Erythroblast (primary cell): ENCODE measurements at regions not wholly inside any gene's neighbourhood (a gene's known extent, or its start where the extent isn't known, plus 50 kb on each side); places are given as distances from the start of the nearest gene placed in this dataset.

ENCODE experiments used
- DNase-seq, 2 experiments: peaks; one replicate each; lab custom pipeline; 2025; lab: John Stamatoyannopoulos, UW
- GATA1 ChIP-seq: IDR thresholded peaks from 2 replicates; pipeline ENCODE4 v1.6.1; 2011; ENCODE audit warnings: low read depth, mild to moderate bottlenecking, control low read depth, low read length, moderate library complexity
- POLR2A ChIP-seq: IDR thresholded peaks from 2 replicates; pipeline ENCODE4 v1.6.1; 2011; ENCODE audit warnings: mild to moderate bottlenecking, low read length

DNA sequence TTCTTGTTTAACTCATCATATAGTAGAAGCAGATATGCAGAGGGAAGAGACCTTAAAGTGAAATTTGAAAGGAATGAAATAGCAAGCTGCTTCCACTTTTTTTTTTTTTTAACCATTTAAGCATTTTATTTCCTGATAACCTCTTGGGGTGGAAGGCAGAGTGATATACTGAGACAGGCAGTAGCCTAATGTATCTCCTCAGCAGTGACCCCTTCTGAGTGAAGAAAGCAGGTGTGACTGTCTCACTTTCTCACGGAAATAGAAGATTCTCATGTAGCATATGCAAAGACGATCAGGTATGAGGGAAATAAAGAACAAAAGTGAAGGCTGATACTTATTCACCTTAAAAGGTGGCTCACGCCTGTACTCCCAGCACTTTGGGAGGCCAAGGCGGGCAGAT, 187.1 kb upstream of the STXBP5 start:
- no peak for TF ChIP-seq GATA1
- TF ChIP-seq POLR2A: no peak
- peak in 1 of 2 experiments; percentile 4 for DNase-seq

DNA sequence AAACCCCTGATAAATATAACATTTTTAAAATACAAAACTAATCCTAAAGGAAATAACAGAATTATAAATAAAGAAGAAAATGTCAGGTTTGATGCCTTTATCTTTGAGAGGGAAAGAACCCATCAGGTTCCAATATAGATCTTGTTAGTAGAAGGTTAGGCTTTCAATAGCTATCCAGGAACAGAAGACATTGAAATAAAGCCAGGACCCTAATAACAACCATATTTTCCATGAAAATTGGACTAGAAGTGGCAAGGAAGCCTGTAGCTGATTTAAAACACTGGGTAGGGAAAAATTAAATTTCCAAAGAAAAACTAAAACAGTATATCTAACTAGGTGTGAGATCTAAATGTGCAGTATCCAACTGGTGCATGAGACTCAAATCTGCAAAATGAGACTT, 185.2 kb upstream of the STXBP5 start:
- no peak for TF ChIP-seq GATA1
- TF ChIP-seq POLR2A: no peak
- DNase-seq: no peak

DNA sequence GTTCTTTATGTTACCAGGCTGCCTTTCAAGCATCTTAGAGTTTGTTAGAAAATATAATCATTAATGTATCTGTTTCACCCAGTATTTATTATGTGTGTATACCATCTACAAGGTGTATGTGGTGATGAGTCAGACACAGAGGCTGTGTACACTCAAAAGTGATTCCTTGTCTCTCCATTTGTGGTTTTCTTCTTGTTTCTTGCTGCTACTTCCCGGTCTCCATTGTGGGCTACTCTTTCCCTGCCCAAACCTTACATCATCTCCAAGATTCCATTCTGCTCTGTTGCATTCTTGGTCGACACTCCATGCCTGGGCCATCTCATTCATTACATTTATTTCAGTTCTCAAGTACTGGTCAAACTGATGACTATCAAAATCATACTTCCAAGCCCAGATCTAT, 182.2 kb upstream of the STXBP5 start:
- TF ChIP-seq POLR2A: no peak
- TF ChIP-seq GATA1: no peak
- no peak for DNase-seq

DNA sequence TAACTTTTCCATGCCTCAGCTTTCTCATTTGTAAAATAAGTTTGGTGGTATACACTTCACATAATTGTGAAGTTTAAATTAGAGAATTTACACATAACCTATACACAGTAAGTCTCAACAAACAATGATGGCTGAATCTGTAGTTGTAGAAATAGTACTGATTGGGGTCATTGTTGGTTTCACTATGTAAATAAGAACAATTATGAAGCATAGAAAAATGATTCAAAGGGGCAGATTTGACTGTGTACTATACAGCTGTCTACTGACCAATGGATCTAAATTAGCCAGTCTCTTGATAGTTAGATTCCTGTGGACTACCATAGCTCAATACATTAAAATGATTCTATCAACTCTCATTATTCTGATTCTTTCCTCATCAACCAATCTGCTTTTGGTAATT, 181.1 kb upstream of the STXBP5 start:
- no peak for TF ChIP-seq GATA1
- TF ChIP-seq POLR2A: no peak
- no peak for DNase-seq

DNA sequence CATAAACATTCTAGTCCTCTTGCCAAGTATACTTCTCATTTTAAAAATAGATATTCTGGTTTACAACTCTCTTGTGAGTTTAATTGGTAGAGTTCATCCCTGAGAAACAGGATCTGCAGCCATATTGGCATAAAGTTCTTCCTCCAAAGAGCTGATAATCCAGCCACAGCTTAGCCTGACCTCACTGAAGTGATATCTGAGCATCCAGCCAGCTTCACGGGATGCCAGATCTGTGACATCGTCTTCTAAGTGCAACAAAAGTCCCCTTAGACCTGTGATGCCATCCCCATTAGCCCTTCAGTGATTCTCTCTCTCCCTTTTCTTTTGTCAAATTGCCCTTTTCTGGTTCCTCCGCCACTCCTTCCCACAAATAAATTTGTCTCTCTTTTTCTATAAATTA, 180.6 kb upstream of the STXBP5 start:
- no peak for DNase-seq

GRCh38 chr6:147029923-147030322, 174.3 kb upstream of the STXBP5 start:
- no peak for DNase-seq
- TF ChIP-seq POLR2A: no peak
- no peak for TF ChIP-seq GATA1

More for the DNA sequence above, 180.6 kb upstream of the STXBP5 start:
- TF ChIP-seq POLR2A (no peak), GATA1 (no peak)

DNA sequence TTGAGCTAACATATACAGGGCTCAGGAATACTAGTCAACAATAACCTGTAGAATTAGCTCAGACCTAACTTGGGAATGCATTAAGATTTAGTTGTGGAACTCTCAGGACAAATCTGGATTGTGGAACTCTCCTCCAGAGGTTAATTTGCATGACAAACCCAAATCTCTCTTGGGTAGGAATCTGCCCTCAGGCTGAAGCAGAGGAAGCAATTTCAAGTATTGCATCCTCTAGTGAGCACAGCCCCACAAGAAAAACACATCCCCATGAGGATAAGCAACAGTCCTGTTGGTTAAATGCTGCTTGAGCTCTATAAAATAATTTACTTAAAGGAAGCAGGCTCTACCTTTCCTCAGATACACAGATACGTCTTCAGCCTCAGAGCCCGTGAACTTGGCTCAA, 170.9 kb upstream of the STXBP5 start:
- DNase-seq: no peak
- TF ChIP-seq POLR2A (no peak), GATA1 (no peak)

DNA sequence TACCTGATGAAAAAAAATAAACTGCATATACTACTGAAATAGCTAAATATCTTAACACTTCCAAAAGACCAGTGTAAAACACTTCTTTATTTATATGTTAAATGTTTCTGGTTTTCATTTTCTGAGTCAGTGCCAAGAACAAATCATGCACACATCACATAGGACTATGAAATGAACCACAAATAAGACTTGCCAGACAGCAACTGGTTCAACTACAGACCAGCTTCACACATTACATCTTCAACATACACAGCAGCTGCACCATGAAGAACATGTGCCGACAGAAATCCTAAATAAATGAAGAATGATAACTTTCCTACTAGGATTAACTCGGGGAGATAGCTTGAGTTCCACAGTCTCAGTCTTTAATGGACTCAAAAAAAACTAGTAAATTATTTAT, 168.3 kb upstream of the STXBP5 start:
- TF ChIP-seq GATA1 (no peak), POLR2A (no peak)
- DNase-seq: no peak

- no peak for TF ChIP-seq GATA1
- DNase-seq: no peak
These were observed 166.3 kb upstream of the STXBP5 start for GRCh38 chr6:147037881-147038280.

DNA sequence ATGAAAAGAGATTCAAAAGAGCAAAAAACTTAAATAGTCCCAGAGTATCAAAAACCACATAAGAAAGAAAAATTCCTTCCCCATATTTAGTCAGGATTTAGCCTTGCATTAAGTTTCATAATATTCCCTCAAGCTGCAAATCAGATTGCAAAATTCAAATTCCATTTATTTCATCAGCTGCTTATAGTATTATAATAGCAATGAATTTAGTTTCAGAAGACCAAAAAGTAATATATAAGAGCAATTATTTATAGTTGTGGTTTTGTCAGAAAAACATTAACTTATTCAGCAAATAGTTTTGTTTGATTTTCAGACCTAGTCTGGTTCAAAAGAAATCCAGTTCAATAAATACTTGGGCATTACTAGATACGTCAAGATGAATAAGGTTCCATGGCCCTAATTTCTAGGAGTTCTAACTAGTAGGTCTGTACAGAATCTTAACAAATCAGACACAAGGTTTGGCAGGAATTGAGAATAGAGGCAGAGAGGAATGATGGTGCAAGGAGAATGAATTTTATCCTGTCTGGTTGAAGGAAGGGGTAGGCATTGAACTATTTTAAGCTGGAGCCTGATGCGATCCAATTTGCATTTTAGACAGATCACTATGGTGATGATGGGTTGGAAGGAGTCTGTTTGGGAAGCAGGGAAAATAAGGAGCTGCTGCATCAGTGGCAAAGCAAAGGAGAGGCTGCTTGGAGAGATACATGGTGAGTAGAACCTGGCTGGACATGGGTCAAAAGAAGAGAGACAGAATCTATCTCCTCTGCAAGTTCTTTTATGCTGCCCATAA, 163.9 kb upstream of the STXBP5 start:
- no peak for TF ChIP-seq POLR2A
- no peak for TF ChIP-seq GATA1
- DNase-seq: no peak

DNA sequence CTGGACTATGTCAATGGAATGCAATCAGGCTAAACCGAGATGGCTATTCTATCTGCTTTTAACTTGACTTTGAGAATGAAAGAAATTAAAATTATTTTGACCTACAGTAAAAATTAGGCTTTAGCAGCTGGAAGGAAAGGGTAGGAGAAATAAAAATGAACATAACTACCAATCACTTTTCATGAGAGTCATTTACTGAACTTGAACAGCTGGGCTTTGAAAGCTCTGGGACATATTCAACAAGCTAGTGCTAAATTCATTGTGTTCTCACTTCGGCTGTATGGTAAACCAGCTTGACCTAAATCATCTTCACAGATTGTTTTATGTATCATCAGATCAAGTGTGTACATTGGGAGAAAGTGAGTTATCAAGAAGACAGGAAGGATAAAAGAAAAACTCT, 161.5 kb upstream of the STXBP5 start:
- DNase-seq: no peak
- TF ChIP-seq POLR2A: no peak

- DNase-seq: peak in 1 of 2 experiments; percentile 14
- TF ChIP-seq POLR2A: no peak
- no peak for TF ChIP-seq GATA1
These were observed 160.2 kb upstream of the STXBP5 start for GRCh38 chr6:147043994-147044477.

- DNase-seq: peak in 1 of 2 experiments; percentile 11
- TF ChIP-seq POLR2A: no peak
- TF ChIP-seq GATA1: no peak
These were observed 157.9 kb upstream of the STXBP5 start for GRCh38 chr6:147046141-147046877.

DNA sequence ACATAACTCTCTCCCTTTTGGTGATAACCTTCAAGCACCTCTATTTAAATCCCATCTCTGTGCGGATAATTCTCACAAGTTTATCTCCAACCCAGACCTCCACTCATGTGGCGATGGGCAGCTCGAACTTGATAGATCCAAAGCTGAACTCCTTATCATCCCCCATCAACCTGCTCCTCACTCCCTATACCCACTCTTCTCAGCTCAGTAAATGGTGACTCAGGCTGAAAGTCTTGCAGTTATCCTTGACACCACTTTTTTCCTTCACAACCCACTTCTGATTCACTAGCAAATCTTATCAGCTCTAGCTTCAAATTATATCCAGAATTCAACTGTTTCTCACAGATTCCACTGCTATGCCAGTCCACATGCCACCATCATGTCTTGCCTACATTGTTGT, 155.3 kb upstream of the STXBP5 start:
- no peak for TF ChIP-seq GATA1
- no peak for TF ChIP-seq POLR2A
- no peak for DNase-seq

DNA sequence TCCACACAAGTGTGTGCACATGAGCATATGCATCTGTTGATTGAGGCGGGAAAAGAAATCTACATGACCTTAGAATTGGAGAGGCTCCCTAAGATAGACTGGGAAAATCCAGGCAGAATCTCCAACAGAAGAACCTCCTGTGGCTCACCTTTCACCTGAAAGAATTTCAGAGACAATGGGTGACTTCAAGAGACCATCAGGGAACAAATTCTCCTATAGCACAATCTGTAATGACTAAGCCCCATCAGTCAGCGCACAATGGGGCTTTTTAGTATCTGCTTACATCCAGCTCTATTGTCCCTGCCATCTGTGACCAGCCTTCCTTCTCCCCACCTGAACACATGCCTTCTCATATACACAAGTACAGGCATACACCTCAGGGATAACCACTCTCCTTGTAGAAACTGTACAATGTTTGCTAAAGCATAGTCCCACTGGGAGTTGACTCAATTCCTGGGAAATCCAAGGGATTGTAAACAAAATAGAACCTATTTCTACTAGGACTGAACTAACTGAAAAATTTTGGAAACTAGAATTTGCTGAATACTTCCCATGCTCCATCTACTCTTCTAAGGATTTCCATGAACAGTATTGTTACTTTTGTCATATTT, 150.8 kb upstream of the STXBP5 start:
- DNase-seq: no peak
- no peak for TF ChIP-seq POLR2A
- no peak for TF ChIP-seq GATA1
